CD4-positive, alpha-beta memory T cell (primary cell): ENCODE measurements at regions not wholly inside any gene's neighbourhood (a gene's known extent, or its start where the extent isn't known, plus 50 kb on each side); places are given as distances from the start of the nearest gene placed in this dataset.
"Not testable (repeated sequence)": the region's sequence is repeated elsewhere in the genome, so short reads cannot be mapped to it uniquely, and the experiment has no call there.

Experiments
- CTCF ChIA-PET: fragments of 350-600 bp; sonication (Branson Sonifier 250); formaldehyde crosslinking; loops from one replicate; lab custom pipeline; 2021; ENCODE audit warnings: inconsistent platforms; ENCODE audit not compliant: partially characterized antibody; lab: Charles Lee
- POLR2A ChIA-PET: fragments of 350-600 bp; sonication (Branson Sonifier 250); formaldehyde crosslinking; loops from one replicate; lab custom pipeline; 2021; ENCODE audit not compliant: partially characterized antibody; lab: Charles Lee
- DNase-seq, 5 donors: peaks; one replicate each; pipeline versions ENCODE4 v3.0.0 to v3.0.0-alpha.2; 2020 to 2022; ENCODE audit warnings: mixed read lengths in 1 of 5
- H3K27ac ChIP-seq: one replicate; pipeline ENCODE4 v1.7.0; 2013; ENCODE audit warnings: low read depth, low read length
- H3K27me3 ChIP-seq: 2 replicates; pipeline ENCODE4 v1.7.0; 2013; ENCODE audit warnings: mild to moderate bottlenecking, low read length, moderate library complexity; ENCODE audit not compliant: insufficient read depth
- H3K36me3 ChIP-seq: 2 replicates; pipeline ENCODE4 v1.7.0; 2013; ENCODE audit warnings: mild to moderate bottlenecking, low read length, moderate library complexity; ENCODE audit not compliant: insufficient read depth
- H3K4me1 ChIP-seq: 2 replicates; pipeline ENCODE4 v1.7.0; 2013; ENCODE audit warnings: mild to moderate bottlenecking, low read length, moderate library complexity; ENCODE audit not compliant: insufficient read depth
- H3K4me3 ChIP-seq, 2 donors: one replicate each; pipeline ENCODE4 v1.7.0; 2013; ENCODE audit warnings: low read length in 2 of 2, mild to moderate bottlenecking in 1 of 2
- H3K9me3 ChIP-seq, 2 donors: one replicate each; pipeline ENCODE4 v1.7.0; 2013; ENCODE audit warnings: low read length in 2 of 2, control low read depth in 1 of 2; ENCODE audit not compliant: control insufficient read depth in 1 of 2
- H3K27ac Mint-ChIP-seq, 7 donors: one replicate each; pipeline ENCODE4 v1.8.0; 2020 to 2021; ENCODE audit warnings: mixed read lengths in 7 of 7, mild to moderate bottlenecking in 6 of 7, inconsistent platforms in 3 of 7, moderate library complexity in 3 of 7
- H3K27me3 Mint-ChIP-seq, 2 donors: one replicate each; pipeline ENCODE4 v1.8.0; 2020 to 2021; ENCODE audit warnings: mixed read lengths in 2 of 2
- H3K36me3 Mint-ChIP-seq, 2 donors: one replicate each; pipeline ENCODE4 v1.8.0; 2020 to 2021; ENCODE audit warnings: mixed read lengths in 2 of 2, inconsistent platforms in 1 of 2, mild to moderate bottlenecking in 1 of 2
- H3K4me1 Mint-ChIP-seq, 4 donors: one replicate each; pipeline ENCODE4 v1.8.0; 2020 to 2021; ENCODE audit warnings: mixed read lengths in 4 of 4, mild to moderate bottlenecking in 1 of 4
- H3K4me3 Mint-ChIP-seq, 8 donors: one replicate each; pipeline ENCODE4 v1.8.0; 2020 to 2021; ENCODE audit warnings: mixed read lengths in 8 of 8, mild to moderate bottlenecking in 7 of 8, moderate library complexity in 6 of 8, inconsistent platforms in 3 of 8
- H3K9me3 Mint-ChIP-seq, 8 donors: one replicate each; pipeline ENCODE4 v1.8.0; 2020 to 2021; ENCODE audit warnings: mixed read lengths in 8 of 8, mild to moderate bottlenecking in 5 of 8, inconsistent platforms in 3 of 8, moderate library complexity in 1 of 8
- intact Hi-C: fragments of 100-400 bp; cut with micrococcal nuclease; formaldehyde crosslinking; loops from one replicate; pipeline ENCODE4 v1.15.1; 2023

DNA sequence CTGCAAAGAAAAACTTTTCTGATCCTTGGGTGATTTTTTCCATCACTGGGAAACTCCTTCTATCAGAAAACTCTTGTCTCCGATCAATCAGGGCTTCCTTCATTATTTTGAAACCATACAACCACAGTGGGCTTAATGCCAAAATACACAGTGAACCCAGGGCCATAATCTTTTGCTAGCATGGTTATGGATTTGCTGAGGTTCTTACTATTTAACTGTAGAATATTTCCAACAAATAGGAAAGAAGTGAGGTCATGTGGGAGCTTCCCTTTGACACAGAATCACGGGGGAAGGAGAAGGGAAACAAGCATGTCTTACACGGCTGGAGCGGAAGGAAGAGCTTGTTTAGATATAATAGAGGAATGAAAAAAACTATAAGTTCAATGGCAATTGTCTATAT lies 1241.7 kb downstream of the REEP3 start:
- Histone ChIP-seq H3K4me1 (no peaks in the 10 kb centered on the region), H3K9me3 (no peaks in the 10 kb centered on the region), H3K27me3 (no peaks in the 10 kb centered on the region), H3K27ac (no peak overlapping the region), H3K4me3 (no peak overlapping the region), H3K36me3 (no peaks in the 10 kb centered on the region)
- H3K36me3 Mint-ChIP-seq: no peaks in the 10 kb centered on the region
- ChIA-PET POLR2A (no interaction called here), CTCF (no interaction called here)
- no peaks in the 10 kb centered on the region for H3K4me1 Mint-ChIP-seq
- no peaks in the 10 kb centered on the region for H3K27me3 Mint-ChIP-seq
- H3K4me3 Mint-ChIP-seq: no peak overlapping the region
- peak overlapping the region in 1 of 7 donors; percentile 8 for H3K27ac Mint-ChIP-seq
- peaks cover 0 to 7% (median 0%) of the 10 kb centered on the region in 8 donors for H3K9me3 Mint-ChIP-seq
- no peak for DNase-seq
- intact Hi-C loops: no loop called here

DNA sequence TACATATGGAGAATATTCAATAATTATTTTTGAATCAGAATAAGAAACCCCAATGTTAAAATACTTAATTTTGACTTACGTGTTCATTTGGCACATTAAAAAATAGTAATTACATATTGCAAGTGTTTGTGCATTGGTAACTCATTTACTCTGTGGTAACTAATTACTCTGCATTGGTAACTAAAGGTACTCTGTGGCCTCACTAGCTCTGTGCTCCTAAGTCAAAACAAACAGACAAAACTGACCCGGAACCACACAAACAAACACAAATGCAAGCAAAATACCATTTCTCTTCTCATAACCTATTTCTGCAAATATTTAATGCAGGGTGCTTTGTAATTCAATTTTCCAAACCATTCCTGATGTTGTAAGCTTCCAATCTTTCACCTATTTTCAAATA lies 1244.3 kb downstream of the REEP3 start:
- no peak overlapping the region for H3K27ac Mint-ChIP-seq
- no peaks in the 10 kb centered on the region for H3K27me3 ChIP-seq
- no peaks in the 10 kb centered on the region for H3K9me3 ChIP-seq
- no peaks in the 10 kb centered on the region for H3K36me3 Mint-ChIP-seq
- no peak for DNase-seq
- H3K4me1 ChIP-seq: no peaks in the 10 kb centered on the region
- ChIA-PET CTCF (no interaction called here), POLR2A (no interaction called here)
- no peaks in the 10 kb centered on the region for H3K4me1 Mint-ChIP-seq
- intact Hi-C loops: no loop called here
- H3K4me3 Mint-ChIP-seq: no peak overlapping the region
- no peaks in the 10 kb centered on the region for H3K36me3 ChIP-seq
- H3K27ac ChIP-seq: no peak overlapping the region
- H3K9me3 Mint-ChIP-seq: peaks cover 0 to 3% (median 0%) of the 10 kb centered on the region in 8 donors
- H3K4me3 ChIP-seq: no peak overlapping the region
- no peaks in the 10 kb centered on the region for H3K27me3 Mint-ChIP-seq

GRCh38 chr10:64771253-64772050 lies 1250.3 kb downstream of the REEP3 start:
- H3K4me3 ChIP-seq: no peak overlapping the region
- no peaks in the 10 kb centered on the region for H3K36me3 Mint-ChIP-seq
- peaks cover 0 to 7% (median 2%) of the 10 kb centered on the region in 8 donors for H3K9me3 Mint-ChIP-seq
- CTCF ChIA-PET: no interaction called here
- POLR2A ChIA-PET: no interaction called here
- no peaks in the 10 kb centered on the region for H3K9me3 ChIP-seq
- DNase-seq: no peak
- H3K4me3 Mint-ChIP-seq: no peak overlapping the region
- no peaks in the 10 kb centered on the region for H3K4me1 Mint-ChIP-seq
- no peaks in the 10 kb centered on the region for H3K4me1 ChIP-seq
- no peak overlapping the region for H3K27ac ChIP-seq
- intact Hi-C loops: no loop called here
- no peaks in the 10 kb centered on the region for H3K27me3 Mint-ChIP-seq
- no peaks in the 10 kb centered on the region for H3K27me3 ChIP-seq
- no peaks in the 10 kb centered on the region for H3K36me3 ChIP-seq
- H3K27ac Mint-ChIP-seq: no peak overlapping the region

DNA sequence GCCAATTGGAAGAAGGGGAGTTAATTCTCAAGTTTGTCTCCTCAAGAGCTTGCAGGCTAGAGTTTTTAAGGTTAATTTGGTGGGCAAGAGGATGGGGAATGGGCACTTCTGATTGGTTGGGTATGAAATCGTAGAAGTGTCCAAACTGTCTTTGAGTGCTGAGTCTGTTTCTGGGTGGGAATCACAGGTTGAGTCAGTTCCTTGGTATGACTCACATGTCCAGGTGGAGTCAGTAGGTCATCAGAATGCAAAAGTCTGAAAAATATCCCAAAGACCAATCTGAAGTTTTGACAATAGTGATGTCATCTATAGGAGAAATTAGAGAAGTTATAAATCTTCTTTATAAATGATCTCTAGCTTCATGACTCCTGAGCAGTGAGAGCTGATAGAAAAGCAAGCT lies 1252.2 kb downstream of the REEP3 start:
- Mint-ChIP-seq H3K27me3 (no peaks in the 10 kb centered on the region), H3K9me3 (peaks cover 0 to 7% (median 2%) of the 10 kb centered on the region in 8 donors), H3K4me3 (no peak overlapping the region), H3K27ac (no peak overlapping the region), H3K36me3 (no peaks in the 10 kb centered on the region), H3K4me1 (no peaks in the 10 kb centered on the region)
- ChIA-PET POLR2A (no interaction called here), CTCF (no interaction called here)
- DNase-seq: no peak
- Histone ChIP-seq H3K36me3 (no peaks in the 10 kb centered on the region), H3K4me3 (no peak overlapping the region), H3K27me3 (no peaks in the 10 kb centered on the region), H3K27ac (no peak overlapping the region), H3K9me3 (no peaks in the 10 kb centered on the region), H3K4me1 (no peaks in the 10 kb centered on the region)
- intact Hi-C loops: no loop called here

DNA sequence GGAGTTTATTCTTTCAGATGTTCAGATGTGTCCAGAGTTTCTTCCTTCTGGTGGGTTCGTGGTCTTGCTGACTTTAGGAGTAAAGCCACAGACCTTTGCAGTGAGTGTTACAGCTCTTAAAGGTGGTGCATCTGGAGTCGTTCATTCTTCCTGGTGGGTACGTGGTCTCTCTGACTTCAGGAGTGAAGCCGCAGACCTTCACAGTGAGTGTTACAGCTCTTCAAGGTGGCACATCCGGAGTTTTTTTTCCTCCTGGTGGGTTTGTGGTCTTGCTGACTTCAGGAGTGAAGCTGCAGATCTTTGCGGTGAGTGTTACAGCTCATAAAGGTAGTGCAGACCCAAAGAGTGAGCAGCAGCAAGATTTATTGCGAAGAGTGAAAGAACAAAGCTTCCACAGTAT lies 1263.2 kb downstream of the REEP3 start:
- DNase-seq, H3K27ac Mint-ChIP-seq, POLR2A ChIA-PET, H3K9me3 ChIP-seq, H3K4me1 ChIP-seq, H3K27ac ChIP-seq, H3K4me3 ChIP-seq, H3K36me3 ChIP-seq, H3K27me3 ChIP-seq, H3K27me3 Mint-ChIP-seq, intact Hi-C loops, H3K4me3 Mint-ChIP-seq, CTCF ChIA-PET, H3K36me3 Mint-ChIP-seq, H3K4me1 Mint-ChIP-seq: not testable (repeated sequence)
- peaks cover 3 to 13% (median 8%) of the 10 kb centered on the region in 8 donors for H3K9me3 Mint-ChIP-seq

GRCh38 chr10:64785816-64786215 lies 1264.6 kb downstream of the REEP3 start:
- H3K36me3 Mint-ChIP-seq: no peaks in the 10 kb centered on the region
- intact Hi-C loops: no loop called here
- H3K27me3 Mint-ChIP-seq: no peaks in the 10 kb centered on the region
- H3K4me1 Mint-ChIP-seq: no peaks in the 10 kb centered on the region
- H3K4me3 ChIP-seq: no peak overlapping the region
- H3K27ac Mint-ChIP-seq: no peak overlapping the region
- no peaks in the 10 kb centered on the region for H3K9me3 ChIP-seq
- ChIA-PET CTCF (no interaction called here), POLR2A (no interaction called here)
- H3K9me3 Mint-ChIP-seq: peaks cover 3 to 15% (median 5%) of the 10 kb centered on the region in 8 donors
- DNase-seq: no peak
- no peak overlapping the region for H3K27ac ChIP-seq
- H3K27me3 ChIP-seq: no peaks in the 10 kb centered on the region
- H3K36me3 ChIP-seq: no peaks in the 10 kb centered on the region
- H3K4me1 ChIP-seq: no peaks in the 10 kb centered on the region
- H3K4me3 Mint-ChIP-seq: no peak overlapping the region

DNA sequence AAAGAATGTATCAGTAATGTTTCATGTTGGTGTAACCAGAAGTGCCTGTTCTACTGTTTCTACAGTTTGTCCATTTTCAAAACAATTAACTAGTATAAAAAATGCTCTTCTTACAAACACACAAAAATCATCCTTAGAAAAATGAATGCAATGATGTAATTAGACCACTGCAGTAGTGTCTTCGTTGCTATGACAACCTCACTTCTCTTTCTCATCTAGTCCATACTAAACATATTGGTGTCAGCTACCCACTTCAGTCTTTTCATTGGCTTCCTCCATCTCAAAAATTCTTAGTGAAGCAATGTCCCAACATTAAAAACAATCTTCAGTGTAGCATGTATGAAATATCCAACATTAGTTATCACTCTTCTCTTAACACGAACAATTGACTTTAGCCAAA lies 1265.8 kb downstream of the REEP3 start:
- Mint-ChIP-seq H3K27ac (no peak overlapping the region), H3K36me3 (no peaks in the 10 kb centered on the region), H3K4me3 (no peak overlapping the region), H3K4me1 (no peaks in the 10 kb centered on the region), H3K27me3 (no peaks in the 10 kb centered on the region), H3K9me3 (peaks cover 2 to 15% (median 5%) of the 10 kb centered on the region in 8 donors)
- Histone ChIP-seq H3K27ac (no peak overlapping the region), H3K9me3 (no peaks in the 10 kb centered on the region), H3K4me3 (no peak overlapping the region), H3K4me1 (no peaks in the 10 kb centered on the region), H3K36me3 (no peaks in the 10 kb centered on the region), H3K27me3 (no peaks in the 10 kb centered on the region)
- POLR2A ChIA-PET: no interaction called here
- intact Hi-C loops: no loop called here
- DNase-seq: no peak
- CTCF ChIA-PET: no interaction called here
